Mesothelial cell of epicardium (in vitro differentiated cells): ENCODE measurements at regions not wholly inside any gene's neighbourhood (a gene's known extent, or its start where the extent isn't known, plus 50 kb on each side); places are given as distances from the start of the nearest gene placed in this dataset.

Experiments used
- DNase-seq, 2 experiments: peaks; one replicate each; pipeline ENCODE4 v3.0.0; 2021; ENCODE audit warnings: low spot score in 2 of 2; ENCODE audit not compliant: unreplicated experiment in 2 of 2
- H3K27ac Mint-ChIP-seq: 2 replicates; pipeline ENCODE4 v1.8.0; 2021; ENCODE audit warnings: mixed read lengths
- H3K27me3 Mint-ChIP-seq: 2 replicates; pipeline ENCODE4 v1.8.0; 2021; ENCODE audit warnings: low read depth, mixed read lengths
- H3K36me3 Mint-ChIP-seq: 2 replicates; pipeline ENCODE4 v1.8.0; 2021; ENCODE audit warnings: mixed read lengths
- H3K4me1 Mint-ChIP-seq: 2 replicates; pipeline ENCODE4 v1.8.0; 2021; ENCODE audit warnings: mixed read lengths
- H3K4me3 Mint-ChIP-seq: 2 replicates; pipeline ENCODE4 v1.8.0; 2021; ENCODE audit warnings: mild to moderate bottlenecking, moderate library complexity, mixed read lengths
- H3K9me3 Mint-ChIP-seq: 2 replicates; pipeline ENCODE4 v1.8.0; 2021; ENCODE audit warnings: mixed read lengths
- TF ChIP-seq, protein P1 (sequence below): fragments of 200-600 bp; sonication (generic); IDR thresholded peaks from one replicate; pipeline ENCODE4 v1.5.0; 2021; ENCODE audit warnings: antibody characterized with exemption; ENCODE audit not compliant: unreplicated experiment

DNA sequence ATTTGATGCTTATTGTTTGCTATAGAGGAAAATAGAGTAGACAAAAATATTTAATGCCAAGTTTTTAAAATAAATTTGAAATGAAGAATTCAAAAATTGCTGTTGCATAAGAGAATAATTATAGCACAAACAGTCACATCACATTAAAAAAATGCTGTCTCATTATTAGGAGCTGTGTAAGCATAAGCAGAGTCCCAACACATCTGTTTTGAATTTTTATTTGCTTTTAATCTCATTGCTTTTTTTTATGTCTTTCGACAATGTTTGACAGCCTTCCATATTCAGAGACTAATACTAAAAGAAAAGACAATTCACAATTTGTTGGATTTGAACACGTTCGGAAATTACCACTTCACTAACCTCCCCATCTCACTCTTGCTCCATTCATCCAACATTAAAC lies 143.5 kb downstream of the TFPI2 start:
- Mint-ChIP-seq H3K9me3 (no peaks in the 10 kb centered on the region), H3K27me3 (no peaks in the 10 kb centered on the region), H3K4me1 (no peaks in the 10 kb centered on the region), H3K4me3 (no peak overlapping the region), H3K36me3 (no peaks in the 10 kb centered on the region), H3K27ac (no peak overlapping the region)
- TF ChIP-seq, protein P1, sequence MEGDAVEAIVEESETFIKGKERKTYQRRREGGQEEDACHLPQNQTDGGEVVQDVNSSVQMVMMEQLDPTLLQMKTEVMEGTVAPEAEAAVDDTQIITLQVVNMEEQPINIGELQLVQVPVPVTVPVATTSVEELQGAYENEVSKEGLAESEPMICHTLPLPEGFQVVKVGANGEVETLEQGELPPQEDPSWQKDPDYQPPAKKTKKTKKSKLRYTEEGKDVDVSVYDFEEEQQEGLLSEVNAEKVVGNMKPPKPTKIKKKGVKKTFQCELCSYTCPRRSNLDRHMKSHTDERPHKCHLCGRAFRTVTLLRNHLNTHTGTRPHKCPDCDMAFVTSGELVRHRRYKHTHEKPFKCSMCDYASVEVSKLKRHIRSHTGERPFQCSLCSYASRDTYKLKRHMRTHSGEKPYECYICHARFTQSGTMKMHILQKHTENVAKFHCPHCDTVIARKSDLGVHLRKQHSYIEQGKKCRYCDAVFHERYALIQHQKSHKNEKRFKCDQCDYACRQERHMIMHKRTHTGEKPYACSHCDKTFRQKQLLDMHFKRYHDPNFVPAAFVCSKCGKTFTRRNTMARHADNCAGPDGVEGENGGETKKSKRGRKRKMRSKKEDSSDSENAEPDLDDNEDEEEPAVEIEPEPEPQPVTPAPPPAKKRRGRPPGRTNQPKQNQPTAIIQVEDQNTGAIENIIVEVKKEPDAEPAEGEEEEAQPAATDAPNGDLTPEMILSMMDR, result no peak
- no peak for DNase-seq

DNA sequence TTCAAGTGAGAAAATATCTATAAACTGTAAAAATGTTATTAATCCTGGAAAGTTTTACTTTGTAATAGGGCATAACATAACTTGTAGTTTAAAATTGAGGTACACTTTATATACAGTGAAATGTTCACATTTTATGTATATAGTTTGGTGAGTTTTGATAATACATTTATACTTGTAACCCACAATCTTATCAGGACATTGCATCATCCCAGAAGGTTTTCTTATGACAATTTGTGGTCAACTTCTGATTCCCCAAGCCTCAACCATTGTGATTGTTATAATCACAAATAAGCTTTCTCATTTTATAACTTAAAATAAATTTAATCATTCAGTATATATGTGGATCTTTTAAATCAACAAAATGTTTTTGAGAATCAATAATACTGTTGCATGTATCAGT lies 151.1 kb downstream of the TFPI2 start:
- no peak overlapping the region for H3K27ac Mint-ChIP-seq
- H3K4me3 Mint-ChIP-seq, result no peak overlapping the region
- no peaks in the 10 kb centered on the region for H3K27me3 Mint-ChIP-seq
- peaks cover 6% of the 10 kb centered on the region for H3K4me1 Mint-ChIP-seq
- no peaks in the 10 kb centered on the region for H3K36me3 Mint-ChIP-seq
- H3K9me3 Mint-ChIP-seq, result no peaks in the 10 kb centered on the region
- TF ChIP-seq, protein P1, result no peak
- DNase-seq, result no peak

DNA sequence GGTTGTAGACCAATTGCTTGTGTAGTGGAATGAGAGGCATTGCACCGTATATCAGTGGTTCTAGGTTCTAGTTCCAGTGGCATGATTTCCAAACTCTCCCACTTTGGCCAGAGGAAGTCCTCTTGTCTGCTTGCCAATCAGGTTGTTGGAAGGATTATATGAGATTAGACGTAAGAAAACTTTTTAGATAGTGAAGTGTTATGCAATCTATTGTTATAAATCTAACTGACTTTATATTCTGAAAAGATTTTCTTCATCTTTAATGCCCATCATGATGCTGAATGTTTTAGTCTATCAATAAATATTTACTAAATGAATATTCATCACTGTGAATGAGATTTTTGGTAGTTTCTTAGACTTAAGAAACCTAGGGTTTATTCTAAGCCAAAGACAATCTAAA lies 152.6 kb downstream of the TFPI2 start:
- H3K27ac Mint-ChIP-seq, result no peak overlapping the region
- H3K9me3 Mint-ChIP-seq, result no peaks in the 10 kb centered on the region
- H3K4me1 Mint-ChIP-seq, result peaks cover 6% of the 10 kb centered on the region
- H3K36me3 Mint-ChIP-seq, result no peaks in the 10 kb centered on the region
- TF ChIP-seq, protein P1, result no peak
- H3K27me3 Mint-ChIP-seq, result no peaks in the 10 kb centered on the region
- no peak overlapping the region for H3K4me3 Mint-ChIP-seq
- DNase-seq, result no peak

DNA sequence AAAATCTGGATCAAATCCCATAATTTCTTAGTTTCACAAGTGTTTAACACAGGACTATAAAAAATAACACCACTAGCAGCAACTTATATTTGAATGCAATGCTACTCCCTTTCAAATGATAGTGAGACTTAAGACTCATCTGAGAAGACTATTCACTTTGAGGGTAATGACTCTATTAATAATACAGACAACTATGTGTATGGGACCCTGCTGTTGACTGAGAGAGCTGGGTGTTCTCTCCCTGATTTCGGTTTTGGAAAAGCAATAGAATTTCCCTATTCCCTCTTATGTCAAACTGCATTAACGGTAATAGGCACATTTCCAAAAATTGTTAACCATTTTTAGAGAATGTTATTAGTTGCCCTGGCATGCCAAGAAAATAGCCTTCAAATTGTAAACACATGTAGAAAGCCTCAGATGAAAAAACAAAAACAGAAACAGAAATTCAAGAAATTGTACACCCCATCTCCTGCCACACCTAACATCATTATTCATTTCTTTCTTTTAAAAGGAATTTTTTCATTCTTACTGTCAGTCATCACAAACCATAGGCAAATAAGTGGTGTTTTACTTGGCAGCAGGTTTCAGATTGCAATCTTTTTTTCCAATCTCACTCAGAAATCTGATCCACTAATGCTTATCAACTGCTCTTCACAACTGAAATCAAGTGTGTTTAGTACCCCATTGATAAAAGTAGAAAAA lies 153.7 kb downstream of the TFPI2 start:
- no peaks in the 10 kb centered on the region for H3K36me3 Mint-ChIP-seq
- peaks cover 4% of the 10 kb centered on the region for H3K9me3 Mint-ChIP-seq
- DNase-seq, result no peak
- TF ChIP-seq, protein P1, result no peak
- no peak overlapping the region for H3K27ac Mint-ChIP-seq
- no peak overlapping the region for H3K4me3 Mint-ChIP-seq
- H3K27me3 Mint-ChIP-seq, result no peaks in the 10 kb centered on the region
- H3K4me1 Mint-ChIP-seq, result peaks cover 6% of the 10 kb centered on the region

DNA sequence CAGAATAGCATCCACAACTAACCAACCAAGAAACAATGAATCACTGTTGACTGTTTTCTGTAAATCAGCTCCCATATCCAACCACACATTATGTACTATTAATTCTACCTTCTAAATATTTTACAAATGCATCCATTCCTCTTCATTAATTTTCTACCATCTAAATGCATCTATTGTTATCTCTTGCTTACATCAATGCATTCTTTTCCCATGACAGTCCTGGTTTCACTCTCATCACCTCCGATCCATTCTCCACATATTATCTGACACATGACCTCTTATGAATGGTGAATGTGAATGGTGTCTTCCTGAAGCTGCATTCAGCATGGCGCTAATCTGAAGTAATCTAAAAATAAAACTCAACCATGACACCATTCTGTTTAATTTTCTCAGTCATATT lies 153.8 kb upstream of the CALCR start:
- H3K27me3 Mint-ChIP-seq, result no peaks in the 10 kb centered on the region

More for the DNA sequence above, 153.8 kb upstream of the CALCR start:
- Mint-ChIP-seq H3K36me3 (no peaks in the 10 kb centered on the region), H3K9me3 (peaks cover 7% of the 10 kb centered on the region), H3K27ac (no peak overlapping the region), H3K4me1 (no peaks in the 10 kb centered on the region), H3K4me3 (no peak overlapping the region)
- no peak for DNase-seq
- TF ChIP-seq, protein P1, result no peak
